Heart right ventricle (tissue), 16 donors: ENCODE measurements at regions not wholly inside any gene's neighbourhood (a gene's known extent, or its start where the extent isn't known, plus 50 kb on each side); places are given as distances from the start of the nearest gene placed in this dataset.

Source experiments
- ATAC-seq, 8 donors: fragments of 200-7000 bp; cut with Tn5 transposase; one replicate each; pipeline ENCODE4 v1.9.1; 2020; ENCODE audit warnings: mild to moderate bottlenecking in 8 of 8, moderate library complexity in 8 of 8, moderate number of reproducible peaks in 1 of 8
- DNase-seq, 2 donors: peaks; one replicate each; pipeline ENCODE4 v3.0.0-alpha.2; 2020
- H3K27ac ChIP-seq, 10 donors: fragments of 200-600 bp; sonication (generic) in 2 of 10; one replicate each; pipeline versions ENCODE4 v1.5.0 to v1.8.0; 2020 to 2022; ENCODE audit warnings: mild to moderate bottlenecking in 3 of 10
- H3K27me3 ChIP-seq, 7 donors: fragments of 200-600 bp; one replicate each; pipeline ENCODE4 v1.8.0; 2021 to 2022; ENCODE audit warnings: mild to moderate bottlenecking in 2 of 7
- H3K36me3 ChIP-seq, 9 donors: fragments of 200-600 bp; sonication (generic) in 1 of 9; one replicate each; pipeline versions ENCODE4 v1.5.0 to v1.8.0; 2020 to 2022; ENCODE audit warnings: mild to moderate bottlenecking in 2 of 9
- H3K4me1 ChIP-seq, 9 donors: fragments of 200-600 bp; sonication (generic) in 1 of 9; one replicate each; pipeline versions ENCODE4 v1.5.0 to v1.8.0; 2020 to 2022; ENCODE audit warnings: mild to moderate bottlenecking in 4 of 9
- H3K4me3 ChIP-seq, 10 donors: fragments of 200-600 bp; sonication (generic) in 2 of 10; one replicate each; pipeline versions ENCODE4 v1.5.0 to v1.8.0; 2020 to 2022; ENCODE audit warnings: mild to moderate bottlenecking in 7 of 10, moderate library complexity in 2 of 10
- H3K9me3 ChIP-seq, 11 donors: fragments of 200-600 bp in 10 of 11; sonication (generic) in 2 of 11; one replicate each; pipeline versions ENCODE4 v1.5.0 to v1.8.0; 2013 to 2022; ENCODE audit warnings: mild to moderate bottlenecking in 2 of 11, control low read depth in 1 of 11, moderate library complexity in 1 of 11
- CTCF ChIP-seq, 9 donors: fragments of 200-600 bp; sonication (generic) in 2 of 9; IDR thresholded peaks; one replicate each; pipeline versions ENCODE4 v1.5.0 to v1.8.0; 2021 to 2022; ENCODE audit warnings: antibody characterized with exemption in 9 of 9, mild to moderate bottlenecking in 5 of 9, moderate library complexity in 1 of 9
- WGBS, 2 donors: extraction: QIAGEN DNeasy Blood & Tissue Kit; methylation state at CpG; one replicate each; pipeline ENCODE4 v1.1.7; 2013; ENCODE audit warnings: inconsistent platforms in 1 of 2; 5-methylcytosine and 5-hydroxymethylcytosine counted together
- intact Hi-C, 10 donors: fragments of 100-400 bp; cut with DNase I; formaldehyde crosslinking; loops; one replicate each; pipeline versions ENCODE4 v1.11.1 to v1.14.2; 2022
- donor health status: Arrhythmogenic right ventricular cardiomyopathy.
- donor health status: ischemic (EF 13 %, LVEDD 7.1; RV severe dilation, severe dysfunction).
- donor health status: healthy with polysubstance abuse.
- donor health status: DM: no; HTN: yes; CAD: no.
- donor health status: DM: no; HTN: no; CAD: no.
- donor health status: ischemic (EF 25% LVEDD 6.9; RV normal size, moderate dysfunction).
- donor health status: ischemic (EF 25% LVEDD 5.7; RV mildly dilated, moderate dysfunction).
- donor health status: healthy.
- donor health status: DM: yes; HTN: yes; CAD: no.
- donor health status: Ischemic cardiomyopathy.
- donor health status: ischemic (EF 35%, LVEDD 5.7; RV mildly dilated, moderate dysfunction).
- donor health status: nonischemic (EF 11% LVEDD 7.7; RV severe dilation, severe dysfunction).
- donor health status: DM: yes; HTN: yes; CAD: no.
- donor health status: PGD.
- donor health status: ischemic (EF 29% LVEDD 5.4; RV normal size, mild dysfunction).
- donor health status: nonischemic (EF 23%, LVEDD 6.1; RV moderate dilation, normal function).

DNA sequence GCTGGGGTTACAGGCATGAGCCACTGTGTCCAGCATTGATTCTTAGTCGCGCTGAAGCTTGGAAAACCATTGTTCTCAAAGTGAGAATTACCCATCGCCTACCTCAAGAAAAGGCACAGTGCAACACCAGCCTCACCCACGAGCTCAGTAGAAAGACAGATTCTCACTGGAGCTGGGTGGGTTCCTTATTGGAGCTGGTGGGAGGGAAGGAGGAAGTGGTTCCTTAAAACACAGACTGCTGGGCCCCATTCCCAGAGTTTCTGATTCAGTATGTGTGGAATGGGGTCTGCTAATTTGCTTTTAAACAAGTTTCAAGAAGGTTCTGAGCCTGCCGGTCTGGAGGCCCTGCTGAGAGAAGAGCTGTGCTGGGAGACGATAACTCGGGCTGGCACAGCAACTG lies 264.7 kb downstream of the ENGASE start:
- 71 to 72% methylated on average over 7 of the region's 7 CpGs for WGBS, 2 donors
- H3K4me1 ChIP-seq = no peaks in the 10 kb centered on the region
- ATAC-seq (no peak), DNase-seq (no peak)
- no peak for TF ChIP-seq CTCF (IDR thresholded peaks at IDR 0.05)
- intact Hi-C loops = no loop called here
- no peak overlapping the region for H3K4me3 ChIP-seq
- H3K36me3 ChIP-seq = no peaks in the 10 kb centered on the region
- H3K9me3 ChIP-seq = peaks cover 0 to 2% (median 0%) of the 10 kb centered on the region in 11 donors
- no peak overlapping the region for H3K27ac ChIP-seq
- H3K27me3 ChIP-seq = peaks cover 0 to 73% (median 41%) of the 10 kb centered on the region in 7 donors

DNA sequence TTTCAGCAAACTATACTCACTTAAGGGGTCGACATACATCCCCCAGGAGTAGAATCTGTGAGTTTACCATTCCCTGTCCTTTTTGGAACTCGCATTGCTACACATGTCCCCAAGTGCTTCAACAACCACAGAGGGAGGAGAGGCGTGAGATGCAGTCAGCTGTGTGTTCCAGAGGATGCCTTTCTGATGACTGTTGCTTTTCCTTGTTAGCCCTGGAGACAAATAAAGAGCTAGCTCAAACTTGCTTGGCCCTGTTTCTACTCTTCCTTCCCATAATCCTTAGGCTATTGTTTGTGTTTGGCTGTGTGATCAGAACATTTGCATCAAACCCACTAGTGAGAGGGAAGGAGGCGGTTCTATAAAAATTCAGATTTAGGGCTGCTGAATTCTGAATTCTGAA lies 264.0 kb downstream of the ENGASE start:
- intact Hi-C loops = no loop called here
- WGBS, 2 donors = 45 to 48% methylated on average over 4 of the region's 4 CpGs
- no peaks in the 10 kb centered on the region for H3K9me3 ChIP-seq
- no peak overlapping the region for H3K27ac ChIP-seq
- TF ChIP-seq CTCF (IDR thresholded peaks at IDR 0.05) = no peak
- H3K4me1 ChIP-seq = no peaks in the 10 kb centered on the region
- DNase-seq (no peak), ATAC-seq (no peak)
- H3K27me3 ChIP-seq = peaks cover 0 to 74% (median 42%) of the 10 kb centered on the region in 7 donors
- H3K36me3 ChIP-seq = no peaks in the 10 kb centered on the region
- no peak overlapping the region for H3K4me3 ChIP-seq

- no peak for TF ChIP-seq CTCF (IDR thresholded peaks at IDR 0.05)
- WGBS, 2 donors = 53 to 54% methylated on average over 7 of the region's 7 CpGs
- H3K27me3 ChIP-seq = peaks cover 0 to 73% (median 41%) of the 10 kb centered on the region in 7 donors
- no peaks in the 10 kb centered on the region for H3K9me3 ChIP-seq
- intact Hi-C loops = no loop called here
- no peaks in the 10 kb centered on the region for H3K4me1 ChIP-seq
- no peak overlapping the region for H3K27ac ChIP-seq
- H3K4me3 ChIP-seq = no peak overlapping the region
- no peaks in the 10 kb centered on the region for H3K36me3 ChIP-seq
- ATAC-seq = no peak
- DNase-seq = no peak
Observed at GRCh38 chr17:79338152-79338551, 263.5 kb downstream of the ENGASE start.

GRCh38 chr17:79337053-79337452 lies 262.4 kb downstream of the ENGASE start:
- H3K9me3 ChIP-seq = no peaks in the 10 kb centered on the region
- no peak for TF ChIP-seq CTCF (IDR thresholded peaks at IDR 0.05)
- no peaks in the 10 kb centered on the region for H3K4me1 ChIP-seq
- H3K4me3 ChIP-seq = no peak overlapping the region
- H3K27me3 ChIP-seq = peaks cover 0 to 78% (median 42%) of the 10 kb centered on the region in 7 donors
- ATAC-seq (no peak), DNase-seq (no peak)
- no peak overlapping the region for H3K27ac ChIP-seq
- intact Hi-C loops = no loop called here
- H3K36me3 ChIP-seq = no peaks in the 10 kb centered on the region
- 68 to 73% methylated on average over 8 of the region's 8 CpGs for WGBS, 2 donors
